GM19324 (cell line): ENCODE measurements at regions not wholly inside any gene's neighbourhood (a gene's known extent, or its start where the extent isn't known, plus 50 kb on each side); places are given as distances from the start of the nearest gene placed in this dataset.

Experiments used
- ATAC-seq: cut with Tn5 transposase; IDR thresholded peaks from one replicate; pipeline ENCODE4 v1.9.1; 2021; ENCODE audit warnings: mild to moderate bottlenecking, moderate library complexity; ENCODE audit not compliant: unreplicated experiment, low FRiP score

DNA sequence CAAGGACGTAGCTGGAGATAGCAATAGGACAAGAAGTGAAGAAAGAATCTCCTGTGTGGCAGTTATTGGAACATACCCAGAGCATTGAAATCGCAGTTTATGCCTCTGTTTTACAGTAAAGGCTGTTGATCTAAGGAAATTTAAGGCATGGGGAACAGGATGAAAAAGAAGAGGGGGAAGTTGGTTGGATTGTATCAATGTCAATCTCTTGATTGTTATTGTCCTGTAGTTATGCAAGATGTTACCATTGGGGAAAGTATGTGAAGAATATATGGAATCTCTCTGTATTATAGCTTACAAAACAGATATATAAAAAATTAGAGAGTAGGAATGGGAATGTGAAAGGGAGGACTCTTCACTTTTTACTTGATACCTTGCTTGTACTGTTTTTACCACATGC lies 195.6 kb upstream of the NREP start:
- ATAC-seq: no peak

DNA sequence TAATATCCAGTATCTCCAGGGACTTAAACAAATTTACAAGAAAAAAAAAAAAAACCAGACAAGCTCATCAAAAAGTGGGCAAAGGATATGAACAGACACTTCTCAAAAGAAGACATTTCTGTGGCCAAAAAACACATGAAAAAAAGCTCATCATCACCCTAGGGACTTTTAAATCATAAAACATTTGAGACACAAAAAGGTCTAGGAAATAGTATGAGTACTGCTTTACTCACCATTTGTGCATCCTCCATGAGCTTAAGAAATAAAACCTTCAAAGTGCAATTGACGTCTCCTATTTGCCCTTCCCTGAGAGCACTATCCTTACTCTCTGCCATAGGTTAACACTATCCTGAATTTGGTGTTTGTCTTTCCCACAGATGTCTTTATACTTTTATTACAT lies 193.7 kb upstream of the NREP start:
- ATAC-seq: no peak

GRCh38 chr5:111948092-111948841 lies 191.3 kb upstream of the NREP start:
- ATAC-seq: no peak

DNA sequence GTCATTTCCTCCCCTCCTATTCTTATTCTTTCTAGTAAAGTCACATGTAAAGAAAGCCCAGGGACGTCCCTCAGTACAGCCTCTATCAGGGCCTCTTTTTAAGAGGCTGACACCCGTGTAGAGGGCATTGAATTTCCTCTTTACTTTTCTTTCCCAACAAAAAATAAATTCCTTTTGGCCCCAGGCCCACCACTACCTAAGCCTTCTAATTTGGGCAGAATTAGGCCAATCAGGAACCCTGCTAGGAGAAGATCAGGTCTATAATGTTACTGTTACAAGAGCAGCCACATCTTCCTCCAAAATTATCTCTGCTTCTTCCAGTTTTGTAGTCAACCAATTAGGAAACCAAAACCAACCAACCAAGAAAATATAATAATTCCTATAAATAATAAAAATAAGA lies 189.6 kb upstream of the NREP start:
- ATAC-seq: no peak

- no peak for ATAC-seq
These were observed 188.5 kb upstream of the NREP start for GRCh38 chr5:111945535-111945934.

- no peak for ATAC-seq
These were observed 185.8 kb upstream of the NREP start for GRCh38 chr5:111942661-111943401.

DNA sequence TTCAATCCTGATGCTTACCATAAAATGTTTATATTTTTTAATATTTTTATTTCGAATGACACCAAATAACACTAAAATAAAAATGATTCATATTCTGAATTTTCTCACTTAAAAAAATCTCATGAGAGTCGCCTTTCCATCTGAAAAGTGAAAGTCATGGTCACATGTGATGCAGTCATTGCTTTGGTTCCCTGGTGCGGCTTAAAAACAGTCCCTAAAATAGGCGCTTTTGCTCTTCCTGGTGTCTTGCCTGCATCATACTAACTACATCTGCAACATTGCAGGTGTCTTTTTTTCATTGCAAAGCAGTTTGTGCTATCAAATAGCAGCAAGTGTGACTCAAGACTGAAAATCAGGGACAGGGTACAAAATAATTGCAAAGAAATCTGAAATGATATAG lies 185.2 kb upstream of the NREP start:
- ATAC-seq: no peak

- ATAC-seq: no peak
These were observed 180.1 kb upstream of the NREP start for GRCh38 chr5:111937094-111937493.

DNA sequence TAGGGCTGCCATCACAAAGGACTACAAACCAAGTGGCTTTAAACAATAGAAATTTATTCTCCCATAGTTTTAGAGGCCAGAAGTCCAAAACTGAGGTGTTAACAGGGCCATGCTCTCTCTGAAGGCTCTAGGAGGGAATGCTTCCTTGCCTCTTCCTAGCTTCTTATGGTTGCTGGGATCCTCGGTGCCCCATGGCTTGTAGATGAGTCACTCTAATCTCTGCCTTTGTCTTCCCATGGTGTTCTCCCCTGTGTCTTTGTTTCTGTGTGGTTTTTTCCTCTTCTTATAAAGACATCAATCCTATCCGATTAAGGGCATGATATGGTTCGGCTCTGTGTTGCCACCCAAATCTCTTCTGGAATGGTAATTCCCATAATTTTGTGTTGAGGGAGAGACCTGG lies 178.8 kb upstream of the NREP start:
- no peak for ATAC-seq

DNA sequence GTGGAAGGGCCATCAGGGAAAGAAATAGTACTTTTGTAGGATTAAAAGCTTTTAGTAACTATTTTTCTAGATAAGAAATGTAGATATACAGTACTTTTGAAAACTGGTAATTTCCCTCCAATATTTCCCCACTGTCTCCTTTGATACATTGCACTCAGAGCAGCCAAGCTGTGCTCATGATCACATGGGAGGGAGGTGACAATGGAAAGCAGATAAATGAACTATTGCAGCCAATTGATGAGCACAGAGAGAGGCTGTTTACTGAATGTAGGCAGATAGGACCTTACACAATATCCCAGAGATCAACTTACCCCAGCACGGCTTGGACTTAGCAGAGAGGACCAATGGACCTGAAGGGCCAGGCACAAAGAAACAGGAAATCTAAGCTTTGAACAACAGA lies 178.0 kb upstream of the NREP start:
- no peak for ATAC-seq

GRCh38 chr5:111934511-111934910 lies 177.5 kb upstream of the NREP start:
- ATAC-seq: no peak

- ATAC-seq: no peak
These were observed 176.1 kb upstream of the NREP start for GRCh38 chr5:111933086-111933485.

- no peak for ATAC-seq
These were observed 175.6 kb upstream of the NREP start for GRCh38 chr5:111932628-111933027.

- no peak for ATAC-seq
These were observed 175.2 kb upstream of the NREP start for GRCh38 chr5:111932199-111932598.

GRCh38 chr5:111931655-111932054 lies 174.7 kb upstream of the NREP start:
- ATAC-seq: no peak

DNA sequence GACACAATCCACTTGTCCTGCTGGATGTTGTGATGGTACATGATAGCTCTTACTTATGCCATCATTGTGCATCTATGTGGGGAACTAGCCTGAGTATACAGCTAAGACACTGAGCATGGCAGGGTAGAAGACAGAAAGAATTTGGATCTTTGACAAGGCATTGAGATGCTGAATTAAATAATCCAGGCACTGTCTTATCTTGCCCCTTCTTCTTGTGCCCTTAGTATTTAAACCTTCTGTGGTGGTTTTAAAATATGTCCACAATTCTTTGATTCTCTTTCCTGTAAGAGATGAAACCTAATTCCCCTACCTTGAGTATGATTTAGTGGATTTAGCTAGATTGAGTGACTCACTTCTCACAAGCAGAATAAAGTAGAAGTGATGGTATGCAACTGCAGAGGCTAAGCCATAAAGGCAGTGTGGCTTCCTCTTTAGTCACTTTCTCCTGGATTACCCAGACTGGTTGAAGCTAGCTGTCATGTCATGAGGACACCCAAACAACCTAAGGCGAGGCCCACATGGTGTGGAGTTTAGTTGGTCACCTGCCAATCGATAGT lies 174.0 kb upstream of the NREP start:
- no peak for ATAC-seq

DNA sequence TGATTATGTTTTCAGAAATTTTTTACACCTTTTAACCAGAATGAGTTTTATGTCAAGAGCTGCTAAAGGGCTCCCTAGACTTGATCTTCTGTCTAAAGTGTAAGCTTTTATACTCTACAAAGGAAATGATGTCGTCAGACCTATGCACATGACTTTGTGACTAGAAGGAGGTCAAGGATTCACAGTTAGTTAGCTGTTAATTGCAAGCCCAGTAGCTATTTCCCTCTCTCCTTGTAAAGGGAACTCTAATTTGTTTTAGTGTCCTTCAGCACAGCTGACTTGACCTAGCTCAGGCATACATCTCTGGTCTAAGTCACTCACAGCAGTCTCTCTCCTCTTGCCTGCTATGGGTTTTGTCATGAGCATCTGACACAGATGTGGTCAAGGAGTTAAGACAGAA lies 173.5 kb upstream of the NREP start:
- no peak for ATAC-seq

DNA sequence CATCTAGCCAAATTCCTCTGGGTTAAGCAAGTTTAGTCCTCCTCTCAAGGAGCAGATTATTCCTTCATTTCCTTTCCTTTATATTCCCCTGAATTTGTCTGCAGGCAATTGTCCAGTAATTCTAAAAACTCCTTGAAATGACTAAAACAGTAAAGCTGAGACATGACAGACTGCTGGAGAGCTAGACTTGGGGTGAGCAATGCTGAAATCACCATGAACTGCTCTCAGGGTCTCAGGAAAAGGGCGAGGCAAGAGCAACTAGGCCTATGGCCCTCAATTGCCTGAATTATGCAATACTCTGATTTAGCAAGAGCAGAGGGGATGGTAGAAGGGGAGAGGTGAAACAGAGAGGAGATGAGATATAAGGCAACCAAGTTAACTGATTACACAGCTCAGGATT lies 172.9 kb upstream of the NREP start:
- no peak for ATAC-seq

- ATAC-seq: no peak
These were observed 172.3 kb upstream of the NREP start for GRCh38 chr5:111929261-111929660.

DNA sequence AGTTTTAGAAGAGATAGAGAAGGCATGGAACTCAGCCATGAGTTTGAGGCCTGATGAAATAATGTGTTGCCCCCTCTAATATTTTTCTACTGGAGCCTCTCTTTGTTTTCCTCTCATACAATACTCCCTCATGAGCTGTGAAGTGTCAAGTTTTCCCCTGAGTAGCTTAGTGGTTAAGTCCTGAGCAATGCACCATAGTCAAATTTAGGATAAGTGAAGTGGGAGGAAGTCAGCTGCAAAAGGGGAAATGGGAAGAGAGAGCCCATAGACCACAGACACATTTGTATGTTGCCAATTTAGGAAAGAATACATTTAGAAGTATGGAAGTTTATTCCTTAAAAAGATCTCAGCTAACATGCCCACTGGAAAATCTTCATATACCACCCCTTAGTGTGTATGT lies 171.5 kb upstream of the NREP start:
- no peak for ATAC-seq

- no peak for ATAC-seq
These were observed 170.2 kb upstream of the NREP start for GRCh38 chr5:111927191-111927590.

DNA sequence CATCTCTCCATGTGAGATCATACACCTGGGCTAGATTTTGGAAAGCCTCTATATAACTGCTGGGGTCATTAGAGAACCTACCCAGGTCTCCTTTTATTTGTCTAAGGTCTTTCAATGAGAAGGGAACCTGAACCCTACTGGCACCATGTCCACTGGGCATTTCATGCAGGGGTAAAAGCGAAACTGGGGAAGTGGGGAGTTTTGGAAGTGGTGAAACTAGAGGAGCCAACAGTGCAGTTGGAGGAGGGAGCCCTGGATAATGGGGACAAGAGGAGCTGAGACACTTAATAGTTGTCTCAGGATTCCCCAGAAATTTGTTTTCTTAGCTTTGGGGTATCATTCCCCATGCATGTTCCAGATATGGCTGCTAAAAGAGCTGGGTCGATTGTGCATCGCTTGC lies 169.0 kb upstream of the NREP start:
- no peak for ATAC-seq
